A549 (cell line): ENCODE measurements at regions not wholly inside any gene's neighbourhood (a gene's known extent, or its start where the extent isn't known, plus 50 kb on each side); places are given as distances from the start of the nearest gene placed in this dataset.
"Not testable (repeated sequence)": the region's sequence is repeated elsewhere in the genome, so short reads cannot be mapped to it uniquely, and the experiment has no call there.

Source experiments
- ATAC-seq, 2 experiments: fragments of 200-7000 bp in 1 of 2; fragments of >200 bp in 1 of 2; cut with Nextera tagmentation in 1 of 2; cut with Tn5 transposase in 1 of 2; 3 replicates each; pipeline versions ENCODE4 v1.8.0 to v1.9.1; 2018 to 2020; ENCODE audit warnings: mild to moderate bottlenecking in 1 of 2, moderate library complexity in 1 of 2
- CTCF ChIA-PET: fragments of 300-600 bp; sonication (Branson Sonifier 250); formaldehyde crosslinking; extraction: SDS; loops from one replicate; lab custom pipeline; 2021; ENCODE audit warnings: antibody characterized with exemption, inconsistent platforms; lab: Yijun Ruan, JAX
- POLR2A ChIA-PET: fragments of 350-600 bp; formaldehyde crosslinking; extraction: SDS; loops from one replicate; lab custom pipeline; 2021; ENCODE audit warnings: antibody characterized with exemption, inconsistent platforms; lab: Yijun Ruan, JAX
- DNase-seq, 2 experiments: peaks; one replicate each; pipeline versions ENCODE4 v3.0.0 to v3.0.0-alpha.2; 2011 to 2016; ENCODE audit warnings: low read depth in 1 of 2, low spot score in 1 of 2
- FAIRE-seq: peaks from 2 replicates; lab custom pipeline; 2011; peaks lifted over from hg19 to GRCh38; lab: Jason Lieb, UNC
- H3K27ac ChIP-seq, 2 experiments: fragments of >200 bp; sonication (Bioruptor Twin); formaldehyde crosslinking; 3 replicates each; pipeline ENCODE4 v1.5.1; 2016 to 2017
- H3K4me1 ChIP-seq: fragments of >200 bp; sonication (Bioruptor Twin); formaldehyde crosslinking; 3 replicates; pipeline ENCODE4 v1.6.1; 2016
- H3K4me2 ChIP-seq: fragments of >200 bp; sonication (Bioruptor Twin); formaldehyde crosslinking; 3 replicates; pipeline ENCODE4 v1.6.1; 2016
- H3K4me3 ChIP-seq: fragments of >200 bp; sonication (Bioruptor Twin); formaldehyde crosslinking; 3 replicates; pipeline ENCODE4 v1.5.1; 2016
- H3K9me3 ChIP-seq: fragments of >200 bp; sonication (Bioruptor Twin); formaldehyde crosslinking; 3 replicates; pipeline ENCODE4 v1.6.1; 2016
- CBX8 ChIP-seq: fragments of 200-600 bp; sonication (generic); IDR thresholded peaks from 2 replicates; pipeline ENCODE4 v1.6.1; 2016
- CHD4 ChIP-seq: fragments of 200-600 bp; sonication (generic); IDR thresholded peaks from 2 replicates; pipeline ENCODE4 v1.6.1; 2016; ENCODE audit warnings: antibody characterized with exemption, mild to moderate bottlenecking, borderline replicate concordance
- EHMT2 ChIP-seq: fragments of 200-600 bp; sonication (generic); IDR thresholded peaks from 2 replicates; pipeline ENCODE4 v1.6.1; 2016; ENCODE audit warnings: antibody characterized with exemption, low read depth, mild to moderate bottlenecking, moderate library complexity
- GATA3 ChIP-seq: IDR thresholded peaks from 2 replicates; pipeline ENCODE4 v1.6.1; 2012; ENCODE audit warnings: borderline replicate concordance
- HOXA7 ChIP-seq: fragments of 250-450 bp; sonication (Bioruptor Pico); IDR thresholded peaks from 2 replicates; pipeline ENCODE4 v1.5.0; 2020; ENCODE audit warnings: mild to moderate bottlenecking, moderate library complexity
- HOXB5 ChIP-seq: fragments of 250-450 bp; sonication (Bioruptor Pico); IDR thresholded peaks from 2 replicates; pipeline ENCODE4 v1.5.0; 2020; ENCODE audit warnings: mild to moderate bottlenecking, moderate library complexity
- JUN ChIP-seq, 2 experiments: fragments of >200 bp; sonication (Bioruptor Twin); formaldehyde crosslinking; IDR thresholded peaks; 2 replicates in 1 of 2; 3 replicates in 1 of 2; pipeline ENCODE4 v1.6.1; 2016 to 2017
- JUNB ChIP-seq: fragments of >200 bp; sonication (Bioruptor Twin); formaldehyde crosslinking; IDR thresholded peaks from 2 replicates; pipeline ENCODE4 v1.6.1; 2016
- MAFK ChIP-seq: fragments of 450-650 bp; IDR thresholded peaks from 2 replicates; pipeline ENCODE4 v1.6.1; 2014; ENCODE audit not compliant: partially characterized antibody
- MAZ ChIP-seq: fragments of 150-350 bp; IDR thresholded peaks from 2 replicates; pipeline ENCODE4 v1.6.1; 2014; ENCODE audit warnings: antibody characterized with exemption, low read depth, low read length, borderline replicate concordance
- MYC ChIP-seq: IDR thresholded peaks from 2 replicates; pipeline ENCODE4 v1.6.1; 2012; ENCODE audit warnings: mild to moderate bottlenecking, inconsistent platforms, low read length, improper control_type of control experiment, borderline replicate concordance
- PHF8 ChIP-seq: fragments of 200-600 bp; sonication (generic); IDR thresholded peaks from 2 replicates; pipeline ENCODE4 v1.6.1; 2016; ENCODE audit warnings: low read depth, mild to moderate bottlenecking, antibody characterized with exemption, moderate library complexity, borderline replicate concordance
- RARB ChIP-seq: fragments of 250-450 bp; sonication (Bioruptor Pico); IDR thresholded peaks from 2 replicates; pipeline ENCODE4 v1.8.0; 2021; ENCODE audit warnings: mild to moderate bottlenecking, moderate library complexity
- RFX5 ChIP-seq: fragments of 450-650 bp; IDR thresholded peaks from 2 replicates; pipeline ENCODE4 v1.7.1; 2014; ENCODE audit warnings: antibody characterized with exemption, mild to moderate bottlenecking, moderate library complexity
- TFCP2L1 ChIP-seq: fragments of 250-450 bp; sonication (Bioruptor Pico); IDR thresholded peaks from 2 replicates; pipeline ENCODE4 v1.5.0; 2021; ENCODE audit warnings: mild to moderate bottlenecking
- ZNF302 ChIP-seq: fragments of 250-450 bp; sonication (Bioruptor Pico); IDR thresholded peaks from 2 replicates; pipeline ENCODE4 v1.9.0; 2021; ENCODE audit warnings: inconsistent platforms, mild to moderate bottlenecking, moderate library complexity
- WGBS: methylation state at CpG from one replicate; pipeline ENCODE4 v1.1.6; 2017; ENCODE audit errors: missing lambda C conversion rate; 5-methylcytosine and 5-hydroxymethylcytosine counted together
- TF ChIP-seq, protein P1 (sequence below): fragments of >200 bp; sonication (Bioruptor Twin); formaldehyde crosslinking; IDR thresholded peaks from 3 replicates; pipeline ENCODE4 v1.6.1; 2016
- TF ChIP-seq, protein P2 (sequence below): fragments of 450-650 bp; IDR thresholded peaks from 2 replicates; pipeline ENCODE4 v1.6.1; 2014; ENCODE audit warnings: antibody characterized with exemption
- TF ChIP-seq, protein P3 (sequence below): fragments of 250-450 bp; sonication (Bioruptor Pico); IDR thresholded peaks from 2 replicates; pipeline ENCODE4 v1.5.0; 2021; ENCODE audit warnings: mild to moderate bottlenecking, moderate library complexity, borderline replicate concordance

DNA sequence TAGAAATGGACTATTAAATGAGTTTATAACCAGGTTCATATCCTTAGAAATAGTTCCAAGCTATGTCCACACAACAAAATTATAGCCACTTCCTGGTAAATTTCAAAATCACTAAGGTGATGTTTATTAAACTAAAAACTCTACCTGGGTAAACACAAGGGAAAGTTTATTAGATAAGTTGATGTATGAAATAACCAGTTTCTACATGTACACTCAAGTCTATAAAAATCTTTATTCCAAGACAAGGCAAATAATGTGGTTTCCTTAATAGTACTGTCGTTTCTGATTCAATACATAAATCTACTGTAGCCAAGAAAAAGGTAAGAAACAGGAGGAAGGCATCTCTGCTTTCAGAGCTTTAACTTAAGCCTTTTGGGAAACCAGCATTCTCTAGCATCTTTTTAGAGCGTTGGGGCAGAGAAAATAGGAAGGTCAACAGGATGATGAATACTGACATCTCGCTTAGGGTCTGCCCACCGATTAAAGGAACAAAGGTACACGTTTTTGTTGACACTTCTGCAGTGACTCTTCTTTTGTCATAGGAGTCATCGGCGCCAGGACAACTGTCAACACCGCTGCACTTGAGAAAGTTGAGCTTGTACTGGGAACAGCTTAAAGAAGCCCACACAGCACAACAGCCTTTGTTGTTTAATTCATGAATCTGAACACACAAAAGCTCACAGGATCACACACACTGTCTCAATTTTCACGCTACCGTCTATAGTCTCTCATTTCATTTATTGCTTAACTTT is 513.6 kb downstream of the SLCO4C1 start:
- Histone ChIP-seq H3K4me1 (no peaks in the 10 kb centered on the region), H3K4me2 (peak overlapping the region; percentile 63), H3K4me3 (no peak overlapping the region; the same call in 1 of the 3 replicates), H3K9me3 (no peaks in the 10 kb centered on the region), H3K27ac (no peak overlapping the region)
- no peak for FAIRE-seq
- TF ChIP-seq CBX8 (no peak), CHD4 (no peak), MAFK (no peak), JUN (IDR thresholded peaks at IDR 0.05) (no peak)
- TF ChIP-seq, protein P1, sequence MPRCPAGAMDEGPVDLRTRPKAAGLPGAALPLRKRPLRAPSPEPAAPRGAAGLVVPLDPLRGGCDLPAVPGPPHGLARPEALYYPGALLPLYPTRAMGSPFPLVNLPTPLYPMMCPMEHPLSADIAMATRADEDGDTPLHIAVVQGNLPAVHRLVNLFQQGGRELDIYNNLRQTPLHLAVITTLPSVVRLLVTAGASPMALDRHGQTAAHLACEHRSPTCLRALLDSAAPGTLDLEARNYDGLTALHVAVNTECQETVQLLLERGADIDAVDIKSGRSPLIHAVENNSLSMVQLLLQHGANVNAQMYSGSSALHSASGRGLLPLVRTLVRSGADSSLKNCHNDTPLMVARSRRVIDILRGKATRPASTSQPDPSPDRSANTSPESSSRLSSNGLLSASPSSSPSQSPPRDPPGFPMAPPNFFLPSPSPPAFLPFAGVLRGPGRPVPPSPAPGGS, result no peak
- WGBS, result 4% methylated on average over 10 of the region's 10 CpGs
- CTCF ChIA-PET, result no interaction called here
- peak in 1 of 2 experiments; percentile 37; a peak in 2 of 6 replicates for ATAC-seq
- DNase-seq, result no peak
- POLR2A ChIA-PET, result no interaction called here

DNA sequence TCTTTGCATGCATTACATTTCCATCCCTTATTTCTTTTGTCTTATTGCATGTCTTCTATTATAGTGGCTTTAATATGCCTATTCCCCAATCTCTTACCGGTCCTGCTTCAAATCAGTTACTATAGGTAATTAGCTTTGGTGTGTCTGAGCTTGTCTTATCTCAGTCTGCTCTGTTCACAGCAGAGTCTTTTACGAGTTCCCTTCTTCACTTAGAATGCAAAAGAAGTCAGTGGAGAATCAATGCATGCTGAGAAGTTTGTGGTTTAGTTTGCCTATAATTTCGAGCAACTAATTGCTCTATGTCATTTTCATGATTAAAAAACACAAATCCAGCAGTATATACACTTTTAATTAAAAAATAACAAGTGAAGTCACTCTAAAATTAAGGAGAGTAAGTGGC is 545.0 kb downstream of the SLCO4C1 start:
- H3K4me1 ChIP-seq, result no peaks in the 10 kb centered on the region
- ATAC-seq (no peak), FAIRE-seq (no peak)
- no peak for TF ChIP-seq RARB (CRISPR knock-in tag)
- TF ChIP-seq CBX8, result no peak
- TF ChIP-seq, protein P2, sequence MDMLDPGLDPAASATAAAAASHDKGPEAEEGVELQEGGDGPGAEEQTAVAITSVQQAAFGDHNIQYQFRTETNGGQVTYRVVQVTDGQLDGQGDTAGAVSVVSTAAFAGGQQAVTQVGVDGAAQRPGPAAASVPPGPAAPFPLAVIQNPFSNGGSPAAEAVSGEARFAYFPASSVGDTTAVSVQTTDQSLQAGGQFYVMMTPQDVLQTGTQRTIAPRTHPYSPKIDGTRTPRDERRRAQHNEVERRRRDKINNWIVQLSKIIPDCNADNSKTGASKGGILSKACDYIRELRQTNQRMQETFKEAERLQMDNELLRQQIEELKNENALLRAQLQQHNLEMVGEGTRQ, result no peak
- TF ChIP-seq ZNF302 (CRISPR knock-in tag), result no peak
- TF ChIP-seq JUNB, result no peak
- TF ChIP-seq HOXB5 (CRISPR knock-in tag), result no peak
- no peak for TF ChIP-seq RFX5
- TF ChIP-seq MAFK, result no peak
- TF ChIP-seq, protein P3, sequence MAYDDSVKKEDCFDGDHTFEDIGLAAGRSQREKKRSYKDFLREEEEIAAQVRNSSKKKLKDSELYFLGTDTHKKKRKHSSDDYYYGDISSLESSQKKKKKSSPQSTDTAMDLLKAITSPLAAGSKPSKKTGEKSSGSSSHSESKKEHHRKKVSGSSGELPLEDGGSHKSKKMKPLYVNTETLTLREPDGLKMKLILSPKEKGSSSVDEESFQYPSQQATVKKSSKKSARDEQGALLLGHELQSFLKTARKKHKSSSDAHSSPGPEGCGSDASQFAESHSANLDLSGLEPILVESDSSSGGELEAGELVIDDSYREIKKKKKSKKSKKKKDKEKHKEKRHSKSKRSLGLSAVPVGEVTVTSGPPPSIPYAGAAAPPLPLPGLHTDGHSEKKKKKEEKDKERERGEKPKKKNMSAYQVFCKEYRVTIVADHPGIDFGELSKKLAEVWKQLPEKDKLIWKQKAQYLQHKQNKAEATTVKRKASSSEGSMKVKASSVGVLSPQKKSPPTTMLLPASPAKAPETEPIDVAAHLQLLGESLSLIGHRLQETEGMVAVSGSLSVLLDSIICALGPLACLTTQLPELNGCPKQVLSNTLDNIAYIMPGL (CRISPR knock-in tag), result no peak
- no peak for TF ChIP-seq TFCP2L1 (CRISPR knock-in tag)
- no peak for TF ChIP-seq EHMT2
- TF ChIP-seq MYC, result no peak
- TF ChIP-seq PHF8, result no peak
- no peak for TF ChIP-seq GATA3
- TF ChIP-seq MAZ, result no peak
- TF ChIP-seq HOXA7, result no peak
- TF ChIP-seq, all 56 proteins: peak for 0
- WGBS, result 20% methylated on average over 3 of the region's 3 CpGs
- no peak for DNase-seq
- Histone ChIP-seq H3K4me2 (no peak overlapping the region), H3K27ac (no peak overlapping the region), H3K9me3 (no peaks in the 10 kb centered on the region), H3K4me3 (no peak overlapping the region)
- ChIA-PET POLR2A (no interaction called here), CTCF (interaction anchor here (1.1 kb wide), 1 partner anchor 11 kb away, joined by 3 read pairs; no protein-coding TSS in a partner anchor)

DNA sequence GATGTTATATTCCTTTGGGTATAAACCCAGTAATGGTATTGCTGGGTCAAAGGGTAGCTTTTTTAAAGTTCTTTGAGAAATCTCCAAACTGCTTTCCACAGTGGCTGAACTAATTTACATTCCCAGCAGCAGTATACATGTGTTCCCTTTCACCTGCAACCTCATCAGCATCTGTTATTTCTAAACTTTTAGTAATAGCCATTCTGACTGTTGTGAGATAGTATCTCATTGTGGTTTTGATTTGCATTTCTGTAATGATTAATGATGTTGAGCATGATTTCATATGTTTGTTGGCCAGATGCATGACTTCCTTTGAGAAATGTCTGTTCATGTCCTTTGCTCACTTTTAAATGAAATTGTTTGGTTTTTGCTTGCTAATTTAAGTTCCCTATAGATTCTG is 553.1 kb downstream of the SLCO4C1 start:
- ATAC-seq, POLR2A ChIA-PET, H3K27ac ChIP-seq, H3K4me3 ChIP-seq, DNase-seq, H3K4me1 ChIP-seq, FAIRE-seq, H3K4me2 ChIP-seq, H3K9me3 ChIP-seq: not testable (repeated sequence)
- CTCF ChIA-PET, result interaction anchor here (0.6 kb wide), 1 partner anchor 336 kb away, joined by 3 read pairs; no protein-coding TSS in a partner anchor
